ENCODE measurements at regions not wholly inside any gene's neighbourhood (a gene's known extent, or its start where the extent isn't known, plus 50 kb on each side); places are given as distances from the start of the nearest gene placed in this dataset.

- no peak for TF ChIP-seq GATA2 (IDR thresholded peaks at IDR 0.05; ENCODE audit: low read depth, low read length)
- no peak for TF ChIP-seq GATA3 (IDR thresholded peaks at IDR 0.05; ENCODE audit: low read depth, low read length)
Measured at GRCh38 chr6:9334979-9335378, 899.6 kb upstream of the SLC35B3 start.

Measured in SH-SY5Y (cell line).